ENCODE measurements at regions not wholly inside any gene's neighbourhood (a gene's known extent, or its start where the extent isn't known, plus 50 kb on each side); places are given as distances from the start of the nearest gene placed in this dataset.

GRCh38 chr12:3987571-3987970 is 114.4 kb upstream of the PARP11 start:
- no peak for DNase-seq

DNA sequence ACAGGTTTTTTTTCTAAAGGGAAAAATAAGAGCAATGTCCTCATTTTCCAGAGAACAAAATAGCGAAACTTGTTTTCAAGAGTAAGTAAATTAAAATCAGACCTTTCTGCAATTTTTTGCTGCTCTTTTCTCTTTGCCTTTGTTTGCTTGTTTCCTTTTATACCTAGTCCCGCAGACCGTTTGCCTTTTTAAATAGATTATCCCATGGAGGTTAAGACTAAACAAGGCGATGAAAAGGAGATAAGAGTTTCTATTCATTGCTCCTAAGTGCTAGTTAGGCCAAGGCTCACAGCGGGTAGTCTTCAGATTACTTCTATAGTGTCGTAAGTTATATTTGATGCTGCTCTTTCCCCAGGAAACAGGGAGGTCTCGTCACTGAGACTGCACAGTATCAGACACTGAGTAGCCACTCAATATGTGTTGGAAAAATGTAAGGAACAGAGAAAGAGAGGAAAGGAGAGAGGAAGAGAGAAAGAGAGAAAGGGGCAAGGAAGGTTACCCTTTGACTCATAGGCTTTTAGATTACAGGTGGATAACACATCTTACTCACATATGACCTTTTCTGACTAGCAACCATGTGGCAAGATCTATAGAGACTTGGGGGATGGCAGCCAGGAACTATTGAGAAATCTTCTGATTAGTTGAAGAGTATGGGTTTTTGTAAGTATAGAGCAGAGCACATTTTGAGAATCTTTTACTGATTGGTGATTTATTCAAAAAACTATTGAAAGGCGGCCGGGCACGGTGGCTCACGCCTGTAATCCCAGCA is 107.5 kb upstream of the PARP11 start:
- DNase-seq = no peak

- DNase-seq = no peak
These were observed 104.4 kb upstream of the PARP11 start for GRCh38 chr12:3977621-3978020.

- DNase-seq = no peak
These were observed 103.2 kb upstream of the PARP11 start for GRCh38 chr12:3976351-3976938.

DNA sequence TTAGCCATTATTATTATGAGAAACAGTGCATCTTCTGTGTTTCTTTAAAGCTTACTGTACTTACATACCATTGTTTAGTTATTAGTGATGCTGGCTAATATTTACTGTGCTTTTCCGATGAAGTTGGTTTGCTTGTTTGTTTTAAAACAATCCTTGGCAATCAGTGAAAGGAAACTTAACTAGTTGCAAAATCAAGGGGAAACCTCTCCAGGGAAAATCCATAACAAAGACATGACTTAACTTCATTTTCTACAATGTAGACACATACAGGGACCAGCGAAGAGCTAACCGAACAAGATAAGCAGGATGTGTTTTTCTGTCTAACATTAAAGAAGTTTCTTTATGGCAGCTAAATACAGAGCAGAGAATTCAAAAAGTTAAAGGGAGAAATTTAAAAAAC is 102.5 kb upstream of the PARP11 start:
- no peak for DNase-seq

DNA sequence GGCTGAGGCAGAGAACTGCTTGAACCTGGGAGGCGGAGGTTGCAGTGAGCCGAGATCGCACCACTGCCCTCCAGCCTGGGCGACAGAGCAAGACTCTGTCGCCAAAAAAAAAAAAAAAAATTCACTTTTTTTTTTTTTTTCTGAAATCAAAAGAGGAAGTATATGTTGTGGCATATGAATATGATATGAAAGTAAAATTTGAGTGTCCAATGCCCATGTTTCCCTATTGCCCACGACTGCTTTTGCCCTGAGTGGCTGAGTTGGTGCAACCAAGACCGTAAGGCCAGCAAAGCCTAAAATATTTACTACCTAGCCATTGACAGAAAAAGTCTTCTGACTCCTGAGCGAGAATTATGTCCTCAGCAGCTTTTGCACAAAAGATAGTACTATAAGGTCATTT is 101.7 kb upstream of the PARP11 start:
- DNase-seq = no peak

GRCh38 chr12:3973973-3974644 is 100.9 kb upstream of the PARP11 start:
- DNase-seq = no peak

- DNase-seq = no peak
These were observed 100.2 kb upstream of the PARP11 start for GRCh38 chr12:3973269-3973884.

GRCh38 chr12:3972576-3972975 is 99.4 kb upstream of the PARP11 start:
- no peak for DNase-seq

DNA sequence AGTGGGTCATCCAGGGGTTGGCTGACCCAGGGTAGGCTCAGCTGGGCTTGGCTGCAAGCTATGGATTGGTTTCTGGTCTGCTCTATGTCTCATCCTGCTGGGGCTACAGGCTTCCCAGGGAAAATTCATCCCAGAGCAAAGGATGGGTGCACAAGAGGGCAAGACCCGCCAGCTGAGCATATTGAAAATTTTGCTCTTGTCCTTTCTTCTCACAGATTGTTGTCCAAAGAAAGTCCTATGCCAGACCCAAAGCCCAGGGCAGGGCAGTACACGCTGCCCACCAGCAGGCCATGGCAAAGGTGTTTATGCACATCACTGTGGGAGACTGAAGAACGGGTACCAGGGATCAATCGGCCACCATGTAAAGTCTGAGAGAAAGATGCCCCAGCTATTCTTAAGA is 95.3 kb upstream of the PARP11 start:
- no peak for DNase-seq

DNA sequence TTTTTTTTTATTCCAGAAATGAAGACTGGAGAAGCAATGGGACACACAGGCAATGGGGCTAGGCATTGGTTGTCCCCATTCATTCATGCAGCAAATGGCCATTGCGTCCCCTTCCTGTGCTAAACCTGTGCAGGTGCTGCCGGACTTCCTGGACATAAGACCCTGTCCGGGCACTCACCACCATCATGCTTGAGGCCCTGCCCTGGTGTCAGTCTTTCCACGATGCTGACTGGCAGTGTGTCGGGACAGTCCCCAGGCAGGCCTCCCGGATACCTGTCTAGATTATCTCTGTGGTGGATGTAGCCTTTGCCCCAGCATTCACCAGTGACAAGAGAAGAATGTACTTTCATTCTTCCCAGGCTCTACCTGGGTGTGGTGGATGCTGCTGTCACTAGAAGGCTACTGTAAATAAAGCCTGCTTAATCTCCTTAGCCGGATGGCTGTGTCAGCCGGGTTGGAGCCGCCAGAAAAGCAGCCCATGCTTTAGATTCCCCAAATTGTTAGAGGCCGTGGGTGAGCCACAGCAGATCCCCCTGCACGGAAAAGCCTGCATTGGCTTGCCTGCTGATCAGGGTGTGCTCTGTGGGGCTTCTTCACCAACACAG is 94.5 kb upstream of the PARP11 start:
- no peak for DNase-seq

DNA sequence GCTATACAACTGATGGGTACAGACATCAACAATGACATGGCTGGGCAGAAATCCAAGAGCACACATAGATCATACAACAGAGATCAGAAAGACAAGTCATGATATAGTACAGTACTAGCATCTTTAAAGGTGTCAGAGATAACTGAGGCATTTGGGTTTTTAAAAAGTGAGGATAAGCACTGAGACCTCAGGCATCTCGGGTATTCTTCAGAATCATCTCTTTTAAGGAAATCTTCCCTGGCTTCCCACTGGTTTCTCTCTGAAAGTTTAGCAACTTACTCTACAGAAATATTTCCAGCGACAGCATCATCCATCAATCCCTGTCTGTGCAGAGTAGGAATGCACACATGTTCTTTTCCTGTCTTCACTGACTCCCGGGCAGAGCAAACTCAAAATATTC is 93.2 kb upstream of the PARP11 start:
- no peak for DNase-seq

GRCh38 chr12:3965046-3965445 is 91.8 kb upstream of the PARP11 start:
- no peak for DNase-seq

DNA sequence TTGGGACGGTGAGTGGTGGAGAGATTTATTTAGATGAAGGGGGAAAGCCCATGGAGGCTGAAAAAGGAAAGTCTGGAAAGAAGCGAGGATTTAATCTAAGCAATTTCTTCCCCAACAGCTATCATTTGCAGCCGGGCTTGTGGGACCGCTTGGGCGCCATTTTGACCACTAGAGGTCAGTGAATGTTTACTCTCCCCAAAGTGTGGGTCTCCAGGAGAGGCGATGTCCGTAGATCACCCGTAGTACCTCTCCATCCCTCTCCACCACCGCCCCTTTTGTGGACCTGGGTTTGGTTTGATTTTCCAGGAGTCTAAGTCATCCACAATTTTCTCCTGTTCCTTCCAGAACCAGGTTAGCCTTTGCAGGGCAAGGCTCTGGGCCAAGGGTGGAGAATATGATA is 91.2 kb upstream of the PARP11 start:
- DNase-seq = no peak

- DNase-seq = no peak
These were observed 89.7 kb upstream of the PARP11 start for GRCh38 chr12:3962631-3963483.

- DNase-seq = no peak
These were observed 88.4 kb upstream of the PARP11 start for GRCh38 chr12:3961591-3961990.

DNA sequence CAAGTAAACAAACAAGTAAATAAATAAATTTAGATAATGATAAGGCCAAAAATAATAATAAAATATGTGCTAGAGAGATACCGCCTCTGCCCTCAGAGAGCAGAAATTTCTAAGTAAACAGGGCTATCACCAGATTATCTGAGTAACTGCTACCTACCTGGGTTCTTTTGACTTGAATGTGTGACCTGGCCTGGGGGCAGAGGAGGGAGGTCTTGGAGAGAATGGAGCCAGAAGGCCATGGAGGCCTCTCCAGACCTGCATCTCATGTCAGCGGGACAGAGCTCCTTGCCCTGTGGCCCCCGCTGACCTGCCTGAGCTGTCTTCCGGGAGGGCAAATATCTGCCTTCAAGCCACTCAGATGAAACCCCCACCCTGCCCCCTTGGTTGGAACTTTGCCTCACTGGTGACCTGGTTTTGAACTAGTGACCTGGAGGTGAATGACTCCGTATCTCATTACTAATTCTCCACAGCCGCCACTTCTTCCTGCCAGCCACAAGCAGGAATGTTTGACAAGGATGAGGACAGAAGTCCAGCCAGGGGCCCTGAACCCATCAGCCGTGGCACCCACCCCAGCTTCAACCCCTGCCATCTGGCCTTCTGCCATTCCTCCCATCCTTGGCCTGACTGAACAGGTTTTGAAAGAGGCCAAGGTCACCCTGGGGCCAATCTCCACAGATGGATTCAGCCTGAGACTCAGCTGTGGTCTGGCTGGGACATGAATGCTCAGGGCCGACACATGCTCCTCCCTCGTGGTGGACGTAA is 86.8 kb upstream of the PARP11 start:
- DNase-seq = no peak

DNA sequence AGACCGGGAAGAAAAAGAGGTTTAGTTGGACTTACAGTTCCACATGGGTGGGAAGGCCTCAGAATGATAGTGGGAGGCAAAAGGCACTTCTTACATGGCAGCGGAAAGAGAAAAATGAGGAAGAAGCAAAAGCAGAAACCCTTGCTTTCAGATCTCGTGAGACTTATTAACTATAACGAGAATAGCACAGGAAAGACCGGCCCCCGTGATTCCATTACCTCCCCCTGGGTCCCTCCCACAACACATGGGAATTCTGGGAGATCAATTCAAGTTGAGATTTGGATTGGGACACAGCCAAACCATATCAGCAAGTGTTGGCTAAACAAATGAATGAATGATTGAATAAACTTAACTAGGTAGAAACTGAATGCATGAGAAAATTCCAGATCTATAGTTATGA is 85.3 kb upstream of the PARP11 start:
- DNase-seq = no peak

DNA sequence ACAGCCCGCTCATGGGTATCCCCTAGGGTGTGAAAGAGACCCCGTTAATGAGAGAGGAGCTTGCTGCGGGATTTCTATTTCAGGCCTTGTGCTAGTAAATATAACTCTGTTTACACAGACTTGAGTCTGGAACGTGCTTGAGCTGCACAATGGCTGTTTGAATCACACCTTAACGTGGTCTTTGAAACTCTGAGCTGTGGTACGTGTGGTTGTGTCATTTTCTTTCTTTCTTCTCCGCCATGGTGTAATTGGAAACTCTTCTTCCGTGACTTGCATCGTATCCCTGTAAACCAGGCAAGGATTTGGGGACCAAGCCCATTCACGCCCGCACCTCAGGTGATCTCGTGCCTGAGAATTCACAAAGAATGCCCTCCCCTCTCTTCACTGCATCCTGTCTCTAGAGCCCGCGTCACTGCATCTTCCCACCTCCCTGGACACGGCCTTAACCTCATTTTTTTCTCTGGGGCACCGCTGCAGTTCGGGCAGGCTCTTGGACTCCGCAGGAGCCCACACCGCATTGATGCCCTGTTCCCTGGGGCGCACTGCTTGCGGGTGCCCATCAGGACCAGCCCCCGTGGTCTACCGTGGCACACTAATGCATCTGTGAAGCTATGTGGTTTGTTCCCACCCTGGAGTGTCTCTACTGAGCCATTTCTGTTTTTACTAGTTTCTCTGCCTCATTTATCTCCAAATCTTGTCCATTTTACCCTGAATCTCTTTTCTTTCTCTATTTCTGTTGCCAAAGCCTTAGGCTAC is 78.4 kb upstream of the PARP11 start:
- no peak for DNase-seq

GRCh38 chr12:3950714-3951320 is 77.6 kb upstream of the PARP11 start:
- no peak for DNase-seq

GRCh38 chr12:3947781-3948180 is 74.6 kb upstream of the PARP11 start:
- no peak for DNase-seq

Data from NCI-H2107 (cell line).